DND-41 (cell line): ENCODE measurements at regions not wholly inside any gene's neighbourhood (a gene's known extent, or its start where the extent isn't known, plus 50 kb on each side); places are given as distances from the start of the nearest gene placed in this dataset.

Experiments
- ATAC-seq: fragments of 200-7000 bp; cut with Tn5 transposase; 3 replicates; pipeline ENCODE4 v1.9.1; 2021; ENCODE audit warnings: low read depth; ENCODE audit not compliant: insufficient read depth
- DNase-seq: peaks from one replicate; pipeline ENCODE4 v3.0.0-alpha.2; 2020
- H2AFZ ChIP-seq: 2 replicates; pipeline ENCODE4 v1.6.0; 2012; ENCODE audit warnings: low read depth, low read length
- H3K27ac ChIP-seq: 2 replicates; pipeline ENCODE4 v1.5.1; 2012; ENCODE audit warnings: low read length, inconsistent platforms
- H3K27me3 ChIP-seq: fragments of 200-600 bp; sonication (generic); 2 replicates; pipeline ENCODE4 v1.6.0; 2012; ENCODE audit warnings: low read length, mild to moderate bottlenecking, inconsistent platforms; ENCODE audit not compliant: insufficient read depth, poor library complexity
- H3K36me3 ChIP-seq: 2 replicates; pipeline ENCODE4 v1.5.1; 2012; ENCODE audit warnings: low read length, inconsistent platforms; ENCODE audit not compliant: insufficient read depth
- H3K4me1 ChIP-seq: 2 replicates; pipeline ENCODE4 v1.5.1; 2012; ENCODE audit warnings: mild to moderate bottlenecking, low read length; ENCODE audit not compliant: insufficient read depth
- H3K4me2 ChIP-seq: 2 replicates; pipeline ENCODE4 v1.6.0; 2012; ENCODE audit warnings: mild to moderate bottlenecking, moderate library complexity, low read length, inconsistent platforms; ENCODE audit not compliant: insufficient read depth
- H3K4me3 ChIP-seq, 2 experiments: fragments of 200-600 bp in 1 of 2; shearing (Covaris generic) in 1 of 2; 2 replicates each; pipeline ENCODE4 v1.5.1; 2012 to 2016; ENCODE audit warnings: inconsistent platforms in 2 of 2, low read length in 2 of 2, mild to moderate bottlenecking in 2 of 2, low read depth in 1 of 2, moderate library complexity in 1 of 2
- H3K79me2 ChIP-seq: 2 replicates; pipeline ENCODE4 v1.6.0; 2012; ENCODE audit warnings: low read length, inconsistent platforms; ENCODE audit not compliant: insufficient read depth
- H3K9ac ChIP-seq: 2 replicates; pipeline ENCODE4 v1.6.0; 2012; ENCODE audit warnings: low read depth, mild to moderate bottlenecking, inconsistent platforms, low read length, moderate library complexity
- H3K9me3 ChIP-seq: 2 replicates; pipeline ENCODE4 v1.5.1; 2012; ENCODE audit warnings: low read length, moderate library complexity, mild to moderate bottlenecking, inconsistent platforms; ENCODE audit not compliant: insufficient read depth, severe bottlenecking
- H4K20me1 ChIP-seq: 2 replicates; pipeline ENCODE4 v1.6.0; 2012; ENCODE audit warnings: low read length; ENCODE audit not compliant: insufficient read depth
- CTCF ChIP-seq: IDR thresholded peaks from 2 replicates; pipeline ENCODE4 v1.5.1; 2012; ENCODE audit warnings: borderline replicate concordance, low read length, moderate library complexity, mild to moderate bottlenecking; ENCODE audit not compliant: poor library complexity, severe bottlenecking; ENCODE audit errors: extremely low read depth
- EZH2 ChIP-seq: IDR thresholded peaks from 3 replicates; pipeline ENCODE4 v1.6.1; 2012; ENCODE audit warnings: borderline replicate concordance, low read depth, mild to moderate bottlenecking, moderate library complexity, low read length, inconsistent platforms; ENCODE audit not compliant: severe bottlenecking

- no peaks in the 10 kb centered on the region for H3K4me1 ChIP-seq
- H2AFZ ChIP-seq: no peak overlapping the region
- H3K36me3 ChIP-seq: no peaks in the 10 kb centered on the region
- H3K9ac ChIP-seq: no peak overlapping the region
- H4K20me1 ChIP-seq: no peaks in the 10 kb centered on the region
- TF ChIP-seq EZH2 (no peak), CTCF (no peak)
- ATAC-seq (no peak), DNase-seq (no peak)
- H3K27me3 ChIP-seq: no peaks in the 10 kb centered on the region
- no peak overlapping the region for H3K4me2 ChIP-seq
- H3K9me3 ChIP-seq: no peaks in the 10 kb centered on the region
- no peaks in the 10 kb centered on the region for H3K79me2 ChIP-seq
- H3K27ac ChIP-seq: no peak overlapping the region
- H3K4me3 ChIP-seq: no peak overlapping the region
Measured at GRCh38 chr5:111975133-111975532, 218.1 kb upstream of the NREP start.

- Histone ChIP-seq H3K27ac (no peak overlapping the region), H3K9ac (no peak overlapping the region), H3K27me3 (no peaks in the 10 kb centered on the region), H4K20me1 (no peaks in the 10 kb centered on the region), H3K4me1 (no peaks in the 10 kb centered on the region), H3K4me2 (no peak overlapping the region), H3K36me3 (no peaks in the 10 kb centered on the region), H3K79me2 (no peaks in the 10 kb centered on the region), H3K9me3 (no peaks in the 10 kb centered on the region), H2AFZ (no peak overlapping the region), H3K4me3 (no peak overlapping the region)
- DNase-seq: no peak
- TF ChIP-seq CTCF (no peak), EZH2 (no peak)
- ATAC-seq: no peak
Measured at GRCh38 chr5:111973961-111974360, 217.0 kb upstream of the NREP start.

GRCh38 chr5:111972548-111972947 lies 215.6 kb upstream of the NREP start:
- no peak for DNase-seq
- H3K9me3 ChIP-seq: no peaks in the 10 kb centered on the region
- no peak overlapping the region for H3K9ac ChIP-seq
- no peaks in the 10 kb centered on the region for H3K79me2 ChIP-seq
- no peak for ATAC-seq
- no peaks in the 10 kb centered on the region for H3K4me1 ChIP-seq
- H2AFZ ChIP-seq: no peak overlapping the region
- H3K36me3 ChIP-seq: no peaks in the 10 kb centered on the region
- H4K20me1 ChIP-seq: no peaks in the 10 kb centered on the region
- no peak overlapping the region for H3K4me2 ChIP-seq
- H3K27ac ChIP-seq: no peak overlapping the region
- H3K27me3 ChIP-seq: no peaks in the 10 kb centered on the region
- TF ChIP-seq EZH2: no peak
- TF ChIP-seq CTCF: no peak
- H3K4me3 ChIP-seq: no peak overlapping the region

GRCh38 chr5:111972080-111972479 lies 215.1 kb upstream of the NREP start:
- Histone ChIP-seq H3K4me2 (no peak overlapping the region), H4K20me1 (no peaks in the 10 kb centered on the region), H3K36me3 (no peaks in the 10 kb centered on the region), H3K9ac (no peak overlapping the region), H2AFZ (no peak overlapping the region), H3K27ac (no peak overlapping the region), H3K27me3 (no peaks in the 10 kb centered on the region), H3K9me3 (no peaks in the 10 kb centered on the region), H3K4me1 (no peaks in the 10 kb centered on the region), H3K4me3 (no peak overlapping the region), H3K79me2 (no peaks in the 10 kb centered on the region)
- DNase-seq (no peak), ATAC-seq (no peak)
- TF ChIP-seq CTCF (no peak), EZH2 (no peak)
